T-helper 1 cell (primary cell): ENCODE measurements at regions not wholly inside any gene's neighbourhood (a gene's known extent, or its start where the extent isn't known, plus 50 kb on each side); places are given as distances from the start of the nearest gene placed in this dataset.
"Not testable (repeated sequence)": the region's sequence is repeated elsewhere in the genome, so short reads cannot be mapped to it uniquely, and the experiment has no call there.

Experiments
- DNase-seq, 5 donors: peaks; one replicate each; pipeline ENCODE4 v3.0.0-alpha.2; 2012 to 2020

- DNase-seq = no peak
These were observed 50.3 kb upstream of the ATP6AP2 start for GRCh38 chrX:40530509-40530908.

DNA sequence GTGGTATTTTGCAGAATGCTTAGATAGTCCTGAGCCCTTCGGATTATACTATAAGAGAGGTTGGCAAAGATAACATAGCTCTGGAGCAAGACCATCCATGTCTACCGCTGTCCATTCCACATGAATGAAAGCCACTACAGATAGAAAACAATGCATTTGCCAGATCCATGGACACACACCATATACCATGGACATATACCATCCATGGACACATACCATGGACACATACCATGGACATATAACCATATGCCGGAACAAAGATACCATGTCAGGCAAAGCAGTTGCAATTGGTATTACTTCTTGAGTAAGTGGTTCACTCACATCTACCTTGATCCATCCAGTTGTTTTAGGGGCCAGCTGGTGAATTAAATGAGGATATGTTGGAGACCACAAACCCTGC, 53.2 kb upstream of the ATP6AP2 start:
- DNase-seq = no peak

GRCh38 chrX:40526412-40526811, 54.4 kb upstream of the ATP6AP2 start:
- DNase-seq = no peak

DNA sequence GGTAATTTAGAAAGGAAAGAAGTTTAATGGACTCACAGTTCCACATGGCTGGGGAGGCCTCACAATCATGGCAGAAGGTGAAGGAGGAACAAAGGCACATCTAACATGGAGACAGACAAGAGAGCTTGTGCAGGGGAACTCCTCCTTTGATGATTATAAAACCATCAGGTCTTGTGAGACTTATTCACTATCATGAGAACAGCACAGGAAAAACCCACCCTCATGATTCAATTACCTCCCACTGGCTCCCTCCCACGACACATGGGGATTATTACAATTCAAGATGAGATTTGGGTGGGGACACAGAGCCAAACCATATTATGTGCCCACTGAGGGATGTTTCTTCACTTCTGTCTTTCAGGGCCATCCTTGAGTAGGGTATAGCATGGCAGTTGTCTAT, 54.9 kb upstream of the ATP6AP2 start:
- not testable (repeated sequence) for DNase-seq

GRCh38 chrX:40524423-40524822, 56.3 kb upstream of the ATP6AP2 start:
- no peak for DNase-seq

DNA sequence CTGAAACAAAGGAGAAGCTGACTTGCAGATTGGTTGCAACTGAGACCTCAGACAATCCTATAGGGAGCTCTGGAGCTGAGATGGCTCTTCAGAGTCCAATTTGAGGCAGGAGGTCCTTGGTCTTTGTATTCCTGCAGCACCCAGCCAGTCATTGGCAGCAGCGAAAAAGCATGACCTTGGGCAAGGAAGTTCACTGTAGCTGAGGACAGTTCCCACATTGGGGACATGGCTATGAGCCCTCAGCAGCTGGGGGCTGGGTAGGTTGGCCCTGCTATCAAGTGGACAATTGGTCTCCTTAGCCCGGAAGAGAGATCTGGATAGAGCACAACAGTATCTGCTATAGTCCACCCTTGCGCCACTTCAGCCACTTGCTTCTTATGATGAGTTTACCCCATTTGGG, 56.9 kb upstream of the ATP6AP2 start:
- DNase-seq = no peak

DNA sequence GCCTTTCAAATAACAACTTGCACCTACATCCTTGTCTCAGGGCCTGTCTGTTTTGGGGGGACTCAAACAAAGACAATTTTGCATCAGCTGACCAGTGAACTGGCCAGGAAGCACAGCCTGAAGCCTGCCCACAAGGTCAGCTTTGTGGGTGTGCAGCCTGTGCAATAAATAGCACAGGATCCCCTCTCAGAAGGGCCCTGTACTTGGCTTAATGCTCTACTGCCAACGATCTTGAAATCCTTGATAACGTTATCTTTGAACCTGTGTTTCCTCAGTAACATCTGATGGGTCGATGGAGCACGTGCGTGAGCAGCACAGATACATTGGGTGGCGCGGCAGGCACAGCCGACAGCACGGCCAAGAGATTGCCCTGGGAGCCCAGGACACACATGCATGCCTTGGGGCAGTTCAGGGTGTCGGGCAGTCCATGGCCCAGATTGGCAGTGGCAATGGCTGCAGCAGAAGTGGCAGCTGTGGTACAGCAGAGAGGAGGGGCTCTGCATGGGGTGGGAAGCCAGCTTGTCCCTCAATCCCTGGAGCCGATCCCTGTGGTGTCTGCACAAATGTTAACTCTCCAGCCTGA, 58.8 kb upstream of the ATP6AP2 start:
- no peak for DNase-seq

GRCh38 chrX:40514376-40514775, 66.4 kb upstream of the ATP6AP2 start:
- DNase-seq = no peak

GRCh38 chrX:40513835-40514234, 66.9 kb upstream of the ATP6AP2 start:
- DNase-seq = no peak

DNA sequence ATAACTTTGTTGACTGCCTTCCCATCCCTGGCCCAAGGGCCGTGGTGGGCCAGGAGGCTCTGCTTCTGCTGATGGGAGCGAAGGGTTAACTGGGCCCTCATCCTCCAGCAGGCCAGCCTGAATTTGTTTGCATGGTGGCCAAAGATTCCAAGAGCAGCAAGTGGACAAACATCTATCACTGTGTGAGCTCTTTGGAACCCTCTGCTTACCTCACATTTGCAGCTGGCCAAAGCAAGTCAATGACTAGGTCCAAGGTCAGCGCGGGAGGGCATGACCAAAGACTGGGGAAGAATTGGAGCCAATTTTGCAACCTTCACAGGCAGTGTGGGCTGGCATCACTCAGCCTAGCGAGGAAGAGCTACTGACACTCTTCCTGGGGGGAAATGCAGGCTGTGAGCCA, 67.8 kb upstream of the ATP6AP2 start:
- no peak for DNase-seq

- no peak for DNase-seq
These were observed 69.5 kb upstream of the ATP6AP2 start for GRCh38 chrX:40511258-40511657.

GRCh38 chrX:40508560-40508959, 72.2 kb upstream of the ATP6AP2 start:
- no peak for DNase-seq

- no peak for DNase-seq
These were observed 74.4 kb upstream of the ATP6AP2 start for GRCh38 chrX:40506201-40506985.

GRCh38 chrX:40504801-40505605, 75.8 kb upstream of the ATP6AP2 start:
- DNase-seq = no peak

GRCh38 chrX:40503094-40503493, 77.7 kb upstream of the ATP6AP2 start:
- no peak for DNase-seq

- no peak for DNase-seq
These were observed 78.1 kb upstream of the ATP6AP2 start for GRCh38 chrX:40502688-40503087.

DNA sequence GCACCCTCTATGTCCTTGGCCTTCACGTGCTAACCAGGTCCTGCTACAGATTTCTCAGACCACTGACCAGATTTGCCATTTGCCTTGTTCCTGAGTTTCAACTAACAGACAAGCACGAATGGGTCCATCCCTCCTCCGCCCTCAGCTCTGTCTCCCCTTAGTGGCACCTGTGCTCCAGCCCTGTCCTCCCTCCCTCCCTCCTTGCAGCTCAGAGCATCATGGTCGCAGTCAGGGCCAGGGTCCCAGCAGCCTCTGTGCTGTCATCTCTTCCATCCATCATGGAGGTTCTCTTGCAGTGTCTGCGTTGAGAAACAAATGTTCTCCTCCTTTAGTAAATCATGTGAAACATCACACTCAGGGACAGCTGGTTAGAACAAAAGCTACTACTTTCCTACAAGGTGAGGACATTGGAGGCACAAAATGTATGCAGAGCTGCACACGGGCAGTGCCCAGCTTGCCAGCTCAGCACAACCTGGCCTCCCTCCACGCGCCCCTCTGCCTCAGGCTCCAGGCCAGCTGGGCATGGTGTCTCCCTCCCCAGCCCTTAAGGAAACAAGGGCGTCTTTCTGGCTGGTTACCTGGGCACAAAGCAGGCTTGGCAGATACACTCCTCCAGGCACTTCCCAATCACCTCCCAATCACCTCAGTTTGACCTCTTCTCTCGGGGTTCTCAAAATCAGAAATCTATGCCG, 79.5 kb upstream of the ATP6AP2 start:
- DNase-seq = no peak

GRCh38 chrX:40496728-40497127, 84.0 kb upstream of the ATP6AP2 start:
- no peak for DNase-seq

GRCh38 chrX:40495659-40496058, 85.1 kb upstream of the ATP6AP2 start:
- no peak for DNase-seq

GRCh38 chrX:40494005-40494404, 86.8 kb upstream of the ATP6AP2 start:
- no peak for DNase-seq

- no peak for DNase-seq
These were observed 92.5 kb upstream of the ATP6AP2 start for GRCh38 chrX:40488296-40488695.

- DNase-seq = no peak
These were observed 94.8 kb upstream of the ATP6AP2 start for GRCh38 chrX:40485973-40486372.

DNA sequence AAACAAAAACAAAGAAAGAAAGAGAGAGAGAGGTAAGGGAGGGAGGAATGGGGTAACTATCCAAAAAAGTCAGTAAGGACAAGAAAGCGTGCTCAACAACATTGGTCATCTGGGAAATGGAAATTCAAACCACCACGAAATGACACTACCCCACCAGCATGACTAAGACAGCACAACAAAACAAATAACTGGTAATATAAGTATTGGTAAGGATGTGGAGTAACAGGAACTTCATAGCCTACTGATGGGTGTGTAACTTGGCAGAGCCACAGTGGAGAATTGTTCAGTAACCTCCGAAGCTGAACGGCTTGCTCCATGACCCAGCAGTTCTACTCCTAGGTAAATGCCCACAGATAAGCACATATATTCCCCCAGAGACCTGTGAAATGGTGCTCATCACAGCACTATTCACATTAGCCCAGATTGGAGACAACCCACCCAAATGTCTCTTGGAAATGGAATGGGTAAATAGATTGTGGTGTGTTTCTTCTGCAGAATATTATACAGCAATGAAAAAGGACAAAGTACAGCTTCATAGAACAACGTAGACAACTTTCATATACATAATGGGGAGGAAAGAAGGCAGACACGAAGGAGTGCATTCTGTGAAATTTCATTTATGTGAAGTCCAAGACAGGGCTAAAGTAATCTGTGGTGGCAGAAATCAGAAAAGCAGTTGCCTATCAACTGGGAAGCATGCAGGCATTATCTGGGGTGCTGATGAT, 95.5 kb upstream of the ATP6AP2 start:
- DNase-seq = no peak
